Activated naive CD4-positive, alpha-beta T cell treated with anti-CD3 and anti-CD28 coated beads, Interleukin-2, amount 10 ng/mL, durations not matched to agents 7 days and 5 days (primary cell): ENCODE measurements at regions not wholly inside any gene's neighbourhood (a gene's known extent, or its start where the extent isn't known, plus 50 kb on each side); places are given as distances from the start of the nearest gene placed in this dataset.

Experiments
- CTCF ChIA-PET: fragments of 350-600 bp; sonication (Branson Sonifier 250); formaldehyde crosslinking; loops from one replicate; lab custom pipeline; 2021; ENCODE audit warnings: antibody characterized with exemption; lab: Charles Lee
- DNase-seq: peaks from one replicate; pipeline ENCODE4 v3.0.0-alpha.2; 2020
- H3K27ac Mint-ChIP-seq: one replicate; pipeline ENCODE4 v1.8.0; 2021; ENCODE audit warnings: mild to moderate bottlenecking, moderate library complexity, mixed read lengths
- H3K27me3 Mint-ChIP-seq: one replicate; pipeline ENCODE4 v1.8.0; 2021; ENCODE audit warnings: mild to moderate bottlenecking, mixed read lengths
- H3K36me3 Mint-ChIP-seq: one replicate; pipeline ENCODE4 v1.8.0; 2021; ENCODE audit warnings: mixed read lengths
- H3K4me1 Mint-ChIP-seq: one replicate; pipeline ENCODE4 v1.8.0; 2021; ENCODE audit warnings: mixed read lengths
- H3K4me3 Mint-ChIP-seq: one replicate; pipeline ENCODE4 v1.8.0; 2021; ENCODE audit warnings: mild to moderate bottlenecking, moderate library complexity, mixed read lengths
- H3K9me3 Mint-ChIP-seq: one replicate; pipeline ENCODE4 v1.8.0; 2021; ENCODE audit warnings: mixed read lengths

DNA sequence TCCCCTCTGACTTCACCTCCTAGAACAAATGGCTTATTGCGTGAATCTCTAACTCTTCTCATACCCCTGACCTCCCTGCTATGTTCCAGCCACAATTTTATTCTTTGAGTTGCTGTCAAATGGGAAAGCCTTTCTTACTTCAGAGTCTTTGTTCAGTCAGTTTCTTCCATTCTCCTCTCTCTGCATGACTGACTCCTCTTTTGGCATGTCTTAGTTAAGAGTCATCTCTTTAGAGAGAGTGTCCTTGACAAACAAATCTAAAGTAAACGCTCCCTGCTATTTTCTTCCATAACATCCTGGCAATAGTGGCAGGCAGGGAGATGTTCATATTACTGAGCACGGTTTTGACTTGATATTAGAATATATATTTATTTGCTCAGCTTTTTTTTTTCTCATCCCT, 170.7 kb upstream of the ERBB4 start:
- no peaks in the 10 kb centered on the region for H3K36me3 Mint-ChIP-seq
- H3K4me1 Mint-ChIP-seq = no peaks in the 10 kb centered on the region
- H3K9me3 Mint-ChIP-seq = no peaks in the 10 kb centered on the region
- no peak for DNase-seq
- H3K27ac Mint-ChIP-seq = no peak overlapping the region
- CTCF ChIA-PET = no interaction called here
- H3K4me3 Mint-ChIP-seq = no peak overlapping the region
- no peaks in the 10 kb centered on the region for H3K27me3 Mint-ChIP-seq

DNA sequence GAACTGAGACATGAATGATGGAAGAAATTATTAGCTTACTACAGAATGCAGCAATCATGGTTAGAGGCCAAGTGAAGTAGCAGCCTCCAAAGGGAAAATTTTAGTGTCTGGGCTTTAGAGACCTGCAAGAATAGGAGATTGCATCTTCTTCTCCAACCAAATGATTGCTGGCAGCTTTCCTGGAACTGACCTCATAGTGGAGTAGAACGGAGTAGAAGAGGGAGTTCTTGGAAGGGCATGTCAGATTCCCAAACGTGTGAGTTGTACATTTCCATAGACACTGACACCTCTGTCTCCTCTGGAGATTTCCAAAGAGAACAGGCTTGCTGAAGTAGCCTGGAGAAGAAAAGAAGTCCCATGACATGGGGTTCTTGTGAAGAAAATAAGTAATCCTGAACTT, 169.8 kb upstream of the ERBB4 start:
- H3K27ac Mint-ChIP-seq = no peak overlapping the region
- no peaks in the 10 kb centered on the region for H3K36me3 Mint-ChIP-seq

DNA sequence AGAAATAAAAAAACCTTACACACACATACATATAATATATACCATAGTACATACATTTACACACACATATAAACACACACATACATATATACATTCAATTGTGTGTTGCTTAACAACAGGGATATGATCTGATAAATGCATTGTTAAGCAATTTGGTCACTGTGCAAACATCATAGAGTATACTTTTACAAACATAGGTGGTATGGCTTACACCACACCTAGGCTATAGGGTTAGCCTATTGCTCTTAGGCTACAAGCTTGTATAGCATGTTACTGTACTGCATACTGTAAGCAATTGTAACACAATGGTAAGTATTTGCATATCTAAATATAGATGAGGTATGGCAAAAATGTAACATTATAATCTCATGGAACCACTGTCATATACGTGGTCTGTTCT, 156.8 kb upstream of the ERBB4 start:
- H3K27ac Mint-ChIP-seq = no peak overlapping the region
- no peak overlapping the region for H3K4me3 Mint-ChIP-seq
- no peaks in the 10 kb centered on the region for H3K36me3 Mint-ChIP-seq
- CTCF ChIA-PET = no interaction called here
- no peak for DNase-seq
- H3K9me3 Mint-ChIP-seq = no peaks in the 10 kb centered on the region
- H3K4me1 Mint-ChIP-seq = no peaks in the 10 kb centered on the region
- H3K27me3 Mint-ChIP-seq = no peaks in the 10 kb centered on the region

More for the DNA sequence above, 169.8 kb upstream of the ERBB4 start:
- CTCF ChIA-PET = no interaction called here
- DNase-seq = no peak
- Mint-ChIP-seq H3K4me3 (no peak overlapping the region), H3K9me3 (no peaks in the 10 kb centered on the region), H3K27me3 (no peaks in the 10 kb centered on the region), H3K4me1 (no peaks in the 10 kb centered on the region)

DNA sequence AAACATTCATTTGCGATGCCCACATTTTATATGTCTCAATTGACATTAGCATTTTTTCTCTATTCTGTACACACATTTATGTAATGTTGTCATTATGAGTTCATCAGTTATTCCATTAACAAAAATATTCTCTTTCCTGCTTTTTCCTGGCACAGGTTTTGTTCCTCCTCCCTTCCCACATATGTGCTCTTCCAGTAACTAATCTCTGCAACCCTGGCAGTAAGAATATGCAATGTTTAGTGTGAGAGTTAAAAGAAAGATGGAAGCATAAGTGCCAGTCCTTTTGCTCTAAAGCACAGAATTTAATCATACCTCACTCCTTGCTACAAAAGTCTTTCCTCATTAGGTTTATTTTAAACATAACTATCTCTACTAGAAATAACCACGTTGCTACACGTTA, 155.8 kb upstream of the ERBB4 start:
- no peak for DNase-seq
- Mint-ChIP-seq H3K9me3 (no peaks in the 10 kb centered on the region), H3K27ac (no peak overlapping the region), H3K4me1 (no peaks in the 10 kb centered on the region), H3K4me3 (no peak overlapping the region), H3K36me3 (no peaks in the 10 kb centered on the region), H3K27me3 (no peaks in the 10 kb centered on the region)
- CTCF ChIA-PET = no interaction called here

DNA sequence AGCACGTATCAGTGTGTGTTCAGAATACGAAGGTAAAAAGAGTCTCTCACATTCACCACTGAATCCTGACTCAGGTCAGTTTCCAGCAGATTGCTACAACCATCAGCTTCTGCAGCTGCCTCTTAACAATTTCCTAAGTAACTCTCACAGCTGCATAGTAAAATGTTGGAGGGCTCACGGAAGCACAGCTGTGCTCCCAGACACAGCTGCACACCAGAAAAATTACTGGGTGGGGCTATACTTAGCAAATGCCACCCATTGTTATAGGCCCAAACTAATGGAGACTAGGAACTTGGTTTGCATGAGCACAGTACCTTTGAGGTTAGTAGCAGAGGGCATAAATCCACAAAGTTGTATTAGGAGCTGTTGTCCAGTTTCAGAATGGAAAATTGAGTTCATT, 153.9 kb upstream of the ERBB4 start:
- no peak for DNase-seq
- no peaks in the 10 kb centered on the region for H3K4me1 Mint-ChIP-seq
- H3K36me3 Mint-ChIP-seq = no peaks in the 10 kb centered on the region
- no peaks in the 10 kb centered on the region for H3K27me3 Mint-ChIP-seq
- H3K4me3 Mint-ChIP-seq = no peak overlapping the region
- CTCF ChIA-PET = interaction anchor here (0.7 kb wide), 1 partner anchor 10 kb away, joined by 3 read pairs; no protein-coding TSS in a partner anchor
- no peak overlapping the region for H3K27ac Mint-ChIP-seq
- no peaks in the 10 kb centered on the region for H3K9me3 Mint-ChIP-seq

DNA sequence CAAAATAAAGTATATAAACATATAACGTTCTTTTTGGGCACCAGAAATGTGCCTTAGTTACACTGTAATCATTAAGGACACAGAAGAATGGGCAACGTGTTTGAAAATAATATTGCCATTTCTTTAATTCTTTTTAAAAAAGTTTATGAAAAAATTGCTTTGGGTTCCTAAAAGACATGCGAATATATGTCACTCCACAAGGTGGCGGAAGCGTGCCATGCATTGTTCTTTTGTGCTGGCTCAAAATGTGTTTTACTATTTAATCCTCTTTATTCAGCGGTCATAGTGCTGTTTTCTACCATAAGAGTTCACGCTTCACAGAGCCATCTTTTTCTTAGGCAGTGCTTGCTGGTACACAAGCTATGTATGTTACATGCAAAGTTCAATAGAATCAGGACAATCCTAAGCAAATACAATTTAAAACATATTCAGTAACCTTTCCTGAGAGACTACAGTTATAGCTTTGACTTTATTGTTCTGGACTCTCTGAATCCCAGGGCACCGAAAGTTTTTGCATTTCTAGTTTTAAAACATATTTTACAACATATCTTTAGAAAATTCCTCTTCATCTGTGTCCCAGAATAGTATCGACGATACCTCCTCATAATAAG, 147.8 kb upstream of the ERBB4 start:
- H3K27ac Mint-ChIP-seq = no peak overlapping the region
- no peak overlapping the region for H3K4me3 Mint-ChIP-seq
- H3K4me1 Mint-ChIP-seq = no peaks in the 10 kb centered on the region
- CTCF ChIA-PET = interaction anchor here (1.0 kb wide), 1 partner anchor 15 kb away, joined by 3 read pairs; no protein-coding TSS in a partner anchor
- no peaks in the 10 kb centered on the region for H3K9me3 Mint-ChIP-seq
- DNase-seq = peak; percentile 62
- H3K36me3 Mint-ChIP-seq = no peaks in the 10 kb centered on the region
- no peaks in the 10 kb centered on the region for H3K27me3 Mint-ChIP-seq

DNA sequence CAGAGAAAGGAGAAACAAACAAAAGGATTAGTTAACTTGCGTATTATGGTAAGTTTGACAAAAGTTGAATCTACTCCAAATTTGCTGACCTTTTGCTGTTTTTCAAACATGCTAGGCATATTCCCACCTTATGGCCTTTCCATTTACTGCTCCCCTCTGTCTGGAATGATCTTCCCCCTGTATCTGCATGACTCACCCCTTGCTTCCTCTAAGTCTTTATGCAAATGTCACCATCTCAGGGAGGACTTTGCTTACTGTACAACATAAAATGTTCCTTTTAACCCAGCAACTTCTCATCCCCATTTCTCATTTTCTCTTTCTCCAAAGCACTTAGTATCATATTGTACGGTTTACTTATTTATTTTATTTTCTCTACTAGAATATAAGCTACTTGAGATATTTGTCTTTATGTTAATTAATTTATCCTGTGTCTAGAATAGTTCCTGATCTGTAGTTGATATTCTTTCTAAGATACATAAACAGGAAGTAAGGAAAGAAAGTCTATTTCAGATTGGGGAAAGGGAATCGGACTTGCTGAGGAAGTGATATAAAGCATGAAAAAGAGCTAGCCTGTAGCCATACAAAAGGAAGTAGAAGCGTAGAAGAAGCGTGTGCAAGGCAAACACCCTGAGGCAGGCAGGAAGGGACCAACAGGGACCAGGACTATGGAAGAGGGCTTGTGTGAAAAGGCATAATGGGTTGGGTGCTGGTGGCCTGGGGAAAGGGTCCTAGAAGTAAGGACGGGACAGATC, 144.9 kb upstream of the ERBB4 start:
- Mint-ChIP-seq H3K4me3 (no peak overlapping the region), H3K36me3 (no peaks in the 10 kb centered on the region), H3K27ac (no peak overlapping the region), H3K4me1 (no peaks in the 10 kb centered on the region), H3K9me3 (no peaks in the 10 kb centered on the region), H3K27me3 (no peaks in the 10 kb centered on the region)
- DNase-seq = no peak
- CTCF ChIA-PET = no interaction called here

DNA sequence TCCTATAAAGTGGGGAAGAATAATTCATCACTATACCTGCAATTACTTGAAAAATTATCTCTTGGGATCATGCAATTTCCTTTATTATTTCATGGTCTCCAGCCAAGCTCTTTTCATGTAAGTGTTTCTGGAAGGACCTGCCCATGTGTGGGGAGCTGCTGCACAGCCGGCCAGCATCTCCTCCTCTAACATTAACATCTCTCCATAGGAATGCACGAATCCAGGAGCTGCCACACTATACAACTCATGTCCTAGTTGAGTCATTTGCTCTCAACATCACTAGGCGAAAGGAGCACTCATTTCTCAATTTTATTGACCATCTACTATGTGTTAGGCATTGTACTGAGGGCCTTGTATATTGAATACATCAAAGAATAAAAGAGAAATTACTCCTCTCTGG, 144.3 kb upstream of the ERBB4 start:
- no peaks in the 10 kb centered on the region for H3K27me3 Mint-ChIP-seq
- no peaks in the 10 kb centered on the region for H3K9me3 Mint-ChIP-seq
- DNase-seq = no peak
- no peaks in the 10 kb centered on the region for H3K4me1 Mint-ChIP-seq
- no peak overlapping the region for H3K4me3 Mint-ChIP-seq
- CTCF ChIA-PET = no interaction called here
- no peak overlapping the region for H3K27ac Mint-ChIP-seq
- H3K36me3 Mint-ChIP-seq = no peaks in the 10 kb centered on the region

DNA sequence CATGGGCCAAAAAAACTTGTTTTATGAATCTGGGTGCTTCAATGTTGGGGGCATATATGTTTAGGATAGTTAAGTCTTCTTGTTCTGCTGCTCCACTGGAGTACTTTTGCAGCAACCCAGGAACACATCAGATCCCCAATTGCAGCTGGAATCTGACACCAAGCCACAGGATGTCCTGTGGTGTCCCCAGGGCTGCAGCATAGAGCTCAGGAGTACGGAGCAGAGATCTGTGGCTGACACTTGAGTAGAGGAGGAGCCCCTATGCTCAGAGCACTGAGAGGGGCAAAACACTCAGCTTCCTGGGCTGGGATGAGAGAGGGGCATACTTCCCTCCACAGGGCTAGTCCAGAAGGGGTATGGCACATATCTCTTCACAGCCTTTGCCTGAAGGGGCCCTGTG, 138.9 kb upstream of the ERBB4 start:
- H3K9me3 Mint-ChIP-seq = no peaks in the 10 kb centered on the region
- H3K4me3 Mint-ChIP-seq = no peak overlapping the region
- CTCF ChIA-PET = no interaction called here
- no peaks in the 10 kb centered on the region for H3K36me3 Mint-ChIP-seq
- peaks cover 4% of the 10 kb centered on the region for H3K27me3 Mint-ChIP-seq
- H3K27ac Mint-ChIP-seq = no peak overlapping the region
- H3K4me1 Mint-ChIP-seq = no peaks in the 10 kb centered on the region
- DNase-seq = no peak

DNA sequence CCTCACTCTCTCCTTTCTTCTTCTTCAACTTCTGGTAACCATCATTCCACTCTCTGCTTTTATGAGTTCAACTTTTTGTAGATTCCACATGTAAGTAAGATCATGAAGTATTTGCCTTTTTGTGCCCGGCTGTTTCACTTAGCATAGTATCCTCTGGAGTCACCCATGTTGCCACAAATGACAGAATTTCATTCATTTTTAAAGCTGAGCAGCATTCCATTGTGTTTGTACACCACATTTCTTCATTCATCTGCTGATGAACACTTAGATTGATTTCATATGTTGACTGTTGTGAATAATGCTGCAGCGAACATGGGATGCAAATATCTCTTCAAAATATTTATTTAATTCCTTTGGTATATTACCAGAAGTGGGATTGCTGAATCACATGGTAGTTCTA, 133.6 kb upstream of the ERBB4 start:
- CTCF ChIA-PET = no interaction called here
- H3K4me3 Mint-ChIP-seq = no peak overlapping the region
- H3K4me1 Mint-ChIP-seq = no peaks in the 10 kb centered on the region
- no peak for DNase-seq
- no peaks in the 10 kb centered on the region for H3K36me3 Mint-ChIP-seq
- no peaks in the 10 kb centered on the region for H3K9me3 Mint-ChIP-seq
- no peaks in the 10 kb centered on the region for H3K27me3 Mint-ChIP-seq
- no peak overlapping the region for H3K27ac Mint-ChIP-seq

DNA sequence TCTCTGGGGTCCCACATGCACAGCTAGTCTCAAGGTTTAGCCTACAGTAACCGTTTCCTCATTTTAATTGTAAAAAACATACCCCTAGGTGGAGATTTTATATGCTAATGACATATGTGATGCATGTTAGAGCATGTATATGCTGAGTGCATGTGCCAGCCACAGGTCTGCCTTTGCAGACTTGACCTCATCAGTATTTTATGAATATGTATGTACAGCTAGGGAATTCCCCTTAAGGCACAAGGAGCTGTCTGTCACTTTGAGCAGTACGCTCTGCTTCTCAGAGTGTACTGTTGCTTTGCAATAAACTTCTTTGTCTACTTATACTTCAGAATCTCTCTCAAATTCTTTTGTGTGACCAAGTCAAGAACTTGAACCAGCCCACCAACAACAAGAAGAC, 131.2 kb upstream of the ERBB4 start:
- no peak for DNase-seq
- H3K9me3 Mint-ChIP-seq = no peaks in the 10 kb centered on the region
- no peaks in the 10 kb centered on the region for H3K36me3 Mint-ChIP-seq
- H3K27ac Mint-ChIP-seq = no peak overlapping the region
- CTCF ChIA-PET = no interaction called here
- no peaks in the 10 kb centered on the region for H3K4me1 Mint-ChIP-seq
- no peaks in the 10 kb centered on the region for H3K27me3 Mint-ChIP-seq
- no peak overlapping the region for H3K4me3 Mint-ChIP-seq

DNA sequence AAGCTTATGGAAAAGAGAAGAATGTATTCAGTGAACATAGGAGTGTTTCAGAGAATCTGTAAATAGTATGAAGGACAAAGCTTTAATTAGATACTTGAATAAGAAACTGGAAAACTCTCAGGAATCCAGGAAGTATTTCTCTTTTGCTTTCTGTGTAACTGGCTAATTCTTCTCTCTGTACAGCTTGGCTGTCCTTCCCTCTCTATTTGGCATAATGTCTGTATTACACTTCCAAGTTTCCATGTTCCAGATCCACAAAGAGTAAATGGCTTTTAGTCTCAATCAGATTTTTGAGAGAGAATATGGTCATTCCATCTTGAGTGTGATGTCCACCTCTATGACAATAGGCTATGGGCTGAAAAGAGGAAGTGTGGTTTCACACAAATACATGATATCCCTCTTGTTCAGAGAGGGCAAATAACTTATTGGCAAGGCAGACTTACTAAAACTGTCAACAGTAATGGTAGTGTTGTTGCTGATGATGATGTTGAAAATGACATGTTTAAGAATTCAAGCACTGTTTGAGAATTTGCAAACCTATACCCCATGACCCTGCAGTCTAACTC, 129.2 kb upstream of the ERBB4 start:
- CTCF ChIA-PET = no interaction called here
- Mint-ChIP-seq H3K4me1 (no peaks in the 10 kb centered on the region), H3K9me3 (no peaks in the 10 kb centered on the region), H3K27ac (no peak overlapping the region), H3K36me3 (no peaks in the 10 kb centered on the region), H3K27me3 (no peaks in the 10 kb centered on the region), H3K4me3 (no peak overlapping the region)
- no peak for DNase-seq

DNA sequence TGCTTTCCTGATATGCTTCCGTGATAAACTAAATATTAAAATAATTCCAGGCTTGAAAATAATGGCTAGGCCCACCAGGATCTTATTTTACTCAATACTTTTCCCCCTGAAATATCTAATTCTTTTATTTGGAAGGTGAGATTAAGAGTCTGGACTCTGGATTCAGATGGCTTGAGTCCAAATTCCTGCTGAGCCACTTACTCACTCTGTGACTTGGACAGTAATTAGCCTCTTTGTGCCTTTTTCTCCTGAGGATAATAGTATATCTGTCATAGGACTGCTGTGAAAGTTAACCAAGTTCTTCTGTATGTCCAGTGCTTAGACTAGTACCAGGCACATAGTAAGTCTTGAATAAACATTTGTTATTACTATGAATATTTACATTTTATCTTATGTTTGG, 127.3 kb upstream of the ERBB4 start:
- no peak overlapping the region for H3K27ac Mint-ChIP-seq
- CTCF ChIA-PET = no interaction called here

DNA sequence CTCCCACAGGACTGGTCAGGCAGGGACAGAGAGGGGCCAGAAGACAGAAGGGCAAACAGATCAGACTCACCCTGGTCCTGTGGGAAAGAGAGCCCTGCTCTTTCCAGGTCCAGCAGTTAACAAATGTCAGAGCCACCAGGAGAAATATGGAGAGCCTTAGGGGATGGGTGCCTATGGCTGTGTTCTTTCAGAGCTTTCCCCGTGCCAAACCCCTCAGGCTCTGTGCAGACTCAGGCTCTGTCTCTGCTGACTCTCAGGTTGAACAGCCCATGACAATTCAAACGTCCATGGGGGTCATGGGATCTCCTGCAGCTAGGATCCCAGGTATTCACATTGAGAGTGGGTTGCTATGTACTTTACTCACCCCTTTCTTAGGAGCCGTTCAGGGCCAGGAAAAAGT, 120.8 kb upstream of the ERBB4 start:
- H3K4me3 Mint-ChIP-seq = no peak overlapping the region
- no peak for DNase-seq
- CTCF ChIA-PET = no interaction called here

More for the DNA sequence above, 127.3 kb upstream of the ERBB4 start:
- Mint-ChIP-seq H3K4me1 (no peaks in the 10 kb centered on the region), H3K4me3 (no peak overlapping the region), H3K9me3 (no peaks in the 10 kb centered on the region), H3K27me3 (no peaks in the 10 kb centered on the region), H3K36me3 (no peaks in the 10 kb centered on the region)
- no peak for DNase-seq

DNA sequence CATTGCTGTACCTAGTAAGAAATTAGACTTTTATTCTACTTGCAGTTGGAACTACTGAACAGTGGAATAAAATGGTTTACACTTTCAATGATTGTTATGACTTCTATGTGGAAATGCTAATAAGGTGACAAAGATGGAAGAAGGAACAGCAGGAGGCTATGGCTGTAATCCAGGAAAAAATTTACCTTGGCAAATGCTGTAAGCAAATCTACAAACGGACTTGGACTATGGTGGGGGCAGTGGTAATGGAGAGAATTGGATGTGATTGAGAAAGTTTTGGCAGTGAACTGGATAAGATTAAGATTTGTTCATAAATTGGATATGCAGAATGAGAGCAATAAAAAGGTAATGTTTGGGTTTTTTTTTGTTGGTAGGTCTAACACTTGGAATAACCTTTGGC, 111.0 kb upstream of the ERBB4 start:
- Mint-ChIP-seq H3K4me1 (no peaks in the 10 kb centered on the region), H3K4me3 (no peak overlapping the region), H3K27ac (no peak overlapping the region), H3K36me3 (no peaks in the 10 kb centered on the region), H3K27me3 (no peaks in the 10 kb centered on the region), H3K9me3 (no peaks in the 10 kb centered on the region)
- no peak for DNase-seq
- CTCF ChIA-PET = no interaction called here

More for the DNA sequence above, 120.8 kb upstream of the ERBB4 start:
- H3K36me3 Mint-ChIP-seq = no peaks in the 10 kb centered on the region
- no peak overlapping the region for H3K27ac Mint-ChIP-seq
- H3K9me3 Mint-ChIP-seq = no peaks in the 10 kb centered on the region
- H3K27me3 Mint-ChIP-seq = no peaks in the 10 kb centered on the region
- no peaks in the 10 kb centered on the region for H3K4me1 Mint-ChIP-seq
